Thyroid gland (tissue), 4 donors: ENCODE measurements at regions not wholly inside any gene's neighbourhood (a gene's known extent, or its start where the extent isn't known, plus 50 kb on each side); places are given as distances from the start of the nearest gene placed in this dataset.
"Not testable (repeated sequence)": the region's sequence is repeated elsewhere in the genome, so short reads cannot be mapped to it uniquely, and the experiment has no call there.

Experiments used
- DNase-seq, 2 donors: peaks; one replicate each; pipeline ENCODE4 v3.0.0-alpha.2; 2019
- H3K27ac ChIP-seq, 3 donors: fragments of 200-600 bp; sonication (generic); 1 replicate in 2 of 3; 2 replicates in 1 of 3; pipeline ENCODE4 v1.5.1; 2016 to 2019; ENCODE audit warnings: mild to moderate bottlenecking in 1 of 3, moderate library complexity in 1 of 3
- H3K27me3 ChIP-seq: fragments of 200-600 bp; sonication (generic); one replicate; pipeline ENCODE4 v1.5.1; 2019
- H3K36me3 ChIP-seq, 2 donors: fragments of 200-600 bp; sonication (generic); one replicate each; pipeline ENCODE4 v1.5.1; 2016 to 2019
- H3K4me1 ChIP-seq, 2 donors: fragments of 200-600 bp; sonication (generic); one replicate each; pipeline ENCODE4 v1.5.1; 2017 to 2019
- H3K4me3 ChIP-seq, 3 donors: fragments of 200-600 bp; sonication (generic); replicated peaks in 1 of 3; 1 replicate in 2 of 3; 2 replicates in 1 of 3; pipeline ENCODE4 v1.5.1; 2016; ENCODE audit warnings: mild to moderate bottlenecking in 1 of 3
- H3K9me3 ChIP-seq: fragments of 200-600 bp; sonication (generic); one replicate; pipeline ENCODE4 v1.5.1; 2017
- CTCF ChIP-seq, 6 experiments: fragments of 200-600 bp in 3 of 6; fragments of 450-650 bp in 3 of 6; sonication (generic) in 3 of 6; IDR thresholded peaks; one replicate each; pipeline ENCODE4 v1.5.1; 2016 to 2019; ENCODE audit warnings: antibody characterized with exemption in 6 of 6, mild to moderate bottlenecking in 2 of 6, inconsistent platforms in 1 of 6, moderate library complexity in 1 of 6
- POLR2A ChIP-seq, 2 donors: fragments of 450-650 bp; IDR thresholded peaks; one replicate each; pipeline ENCODE4 v1.6.1; 2017; ENCODE audit warnings: antibody characterized with exemption in 2 of 2, mild to moderate bottlenecking in 2 of 2, moderate library complexity in 1 of 2
- WGBS, 2 donors: methylation state at CpG; one replicate each; pipeline ENCODE4 v1.1.5; 2017; 5-methylcytosine and 5-hydroxymethylcytosine counted together
- intact Hi-C: fragments of 100-400 bp; cut with DNase I; formaldehyde crosslinking; loops from one replicate; pipeline ENCODE4 v1.15.1; 2023

- Histone ChIP-seq H3K4me1 (no peaks in the 10 kb centered on the region), H3K4me3 (no peak overlapping the region), H3K27me3 (no peaks in the 10 kb centered on the region), H3K36me3 (no peaks in the 10 kb centered on the region), H3K27ac (no peak overlapping the region), H3K9me3 (no peaks in the 10 kb centered on the region)
- 75 to 81% methylated on average over 3 of the region's 3 CpGs for WGBS, 2 donors
- intact Hi-C loops, result no loop called here
- DNase-seq, result no peak
- TF ChIP-seq CTCF (IDR thresholded peaks at IDR 0.05) (no peak), POLR2A (IDR thresholded peaks at IDR 0.05) (no peak)
Observed at GRCh38 chr4:67394879-67395278, 150.4 kb downstream of the CENPC start.

DNA sequence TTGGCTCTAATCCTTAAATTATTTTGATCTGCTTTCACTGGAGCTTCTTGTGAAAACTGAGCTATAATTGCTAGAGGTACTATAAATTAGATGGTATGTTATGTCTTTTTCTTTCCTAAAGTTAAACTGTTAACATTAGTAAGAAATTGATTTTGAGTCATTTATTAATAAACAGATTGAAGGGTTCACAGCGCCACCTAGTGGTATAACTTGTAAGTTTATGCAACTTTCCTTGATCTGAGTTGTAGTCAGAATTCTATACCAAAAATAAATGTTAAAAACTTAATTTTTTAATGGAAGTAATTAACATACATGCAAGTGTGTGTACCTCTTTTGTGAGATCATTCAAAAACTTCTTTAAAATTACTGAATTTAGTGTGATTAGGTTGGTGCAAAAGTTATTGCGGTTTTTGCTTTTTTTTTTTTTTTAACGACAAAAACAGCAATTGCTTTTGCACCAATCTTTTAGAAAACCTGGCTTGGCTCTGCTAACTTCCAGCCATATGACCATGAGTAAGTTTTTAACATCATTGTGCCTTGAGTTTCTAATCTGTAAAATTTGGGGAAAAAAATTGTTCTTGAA lies 151.5 kb downstream of the CENPC start:
- Histone ChIP-seq H3K9me3 (no peaks in the 10 kb centered on the region), H3K36me3 (no peaks in the 10 kb centered on the region), H3K27ac (no peak overlapping the region), H3K4me1 (no peaks in the 10 kb centered on the region), H3K4me3 (no peak overlapping the region), H3K27me3 (no peaks in the 10 kb centered on the region)
- 57 to 58% methylated on average over 3 of the region's 3 CpGs for WGBS, 2 donors
- TF ChIP-seq POLR2A (IDR thresholded peaks at IDR 0.05), result no peak
- TF ChIP-seq CTCF (IDR thresholded peaks at IDR 0.05), result peak in 5 of 6 experiments; percentile 30 to 95 (median 43)
- no peak for DNase-seq
- intact Hi-C loops, result no loop called here

DNA sequence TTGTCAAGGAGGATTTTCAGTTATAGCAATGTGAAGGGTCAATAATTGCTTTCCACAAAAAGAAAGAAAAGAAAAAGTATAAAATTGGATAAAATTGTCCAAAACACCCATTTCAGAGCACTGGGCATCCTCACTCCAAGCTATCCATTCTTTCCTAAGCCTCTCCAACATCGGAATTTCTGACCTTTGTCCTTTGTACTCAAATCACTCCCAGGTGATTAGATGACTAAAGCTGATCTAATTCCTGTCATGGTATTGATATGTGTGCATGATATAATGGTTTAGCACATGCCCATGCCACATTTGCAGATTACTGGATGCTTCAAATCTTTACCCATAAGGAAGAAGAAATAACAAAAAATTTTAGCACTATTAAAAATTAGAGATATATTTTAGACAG lies 152.3 kb downstream of the CENPC start:
- no peak overlapping the region for H3K4me3 ChIP-seq
- WGBS, 2 donors, result 62 to 67% methylated on average over 1 of the region's 1 CpG
- H3K36me3 ChIP-seq, result no peaks in the 10 kb centered on the region
- intact Hi-C loops, result no loop called here
- no peak for TF ChIP-seq CTCF (IDR thresholded peaks at IDR 0.05)
- TF ChIP-seq POLR2A (IDR thresholded peaks at IDR 0.05), result no peak
- DNase-seq, result no peak
- no peaks in the 10 kb centered on the region for H3K4me1 ChIP-seq
- H3K27me3 ChIP-seq, result no peaks in the 10 kb centered on the region
- H3K27ac ChIP-seq, result no peak overlapping the region
- H3K9me3 ChIP-seq, result no peaks in the 10 kb centered on the region

DNA sequence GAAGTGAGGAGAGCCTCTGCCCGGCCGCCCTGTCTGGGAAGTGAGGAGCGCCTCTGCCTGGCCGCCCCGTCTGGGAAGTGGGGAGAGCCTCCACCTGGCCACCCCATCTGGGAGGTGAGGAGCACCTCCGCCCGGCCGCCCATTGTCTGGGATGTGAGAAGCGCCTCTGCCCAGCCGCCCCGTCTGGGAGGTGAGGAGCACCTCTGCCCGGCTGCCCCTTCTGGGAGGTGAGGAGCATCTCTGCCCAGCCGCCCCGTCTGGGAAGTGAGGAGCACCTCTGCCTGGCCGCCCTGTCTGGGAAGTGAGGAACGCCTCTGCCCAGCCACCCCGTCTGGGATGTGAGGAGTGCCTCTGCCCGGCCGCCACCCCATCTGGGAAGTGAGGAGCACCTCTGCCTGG lies 163.9 kb downstream of the CENPC start:
- H3K36me3 ChIP-seq, H3K4me3 ChIP-seq, H3K27ac ChIP-seq, H3K4me1 ChIP-seq, H3K27me3 ChIP-seq, H3K9me3 ChIP-seq, intact Hi-C loops, DNase-seq: not testable (repeated sequence)
- 88 to 94% methylated on average over 2 to 6 of the region's 19 CpGs for WGBS, 2 donors

GRCh38 chr4:67380702-67381405 lies 164.4 kb downstream of the CENPC start:
- intact Hi-C loops, H3K9me3 ChIP-seq, H3K4me1 ChIP-seq, H3K27me3 ChIP-seq, DNase-seq, H3K27ac ChIP-seq, H3K36me3 ChIP-seq, H3K4me3 ChIP-seq: not testable (repeated sequence)
- WGBS, 2 donors, result 92% methylated on average over 15 to 19 of the region's 34 CpGs

DNA sequence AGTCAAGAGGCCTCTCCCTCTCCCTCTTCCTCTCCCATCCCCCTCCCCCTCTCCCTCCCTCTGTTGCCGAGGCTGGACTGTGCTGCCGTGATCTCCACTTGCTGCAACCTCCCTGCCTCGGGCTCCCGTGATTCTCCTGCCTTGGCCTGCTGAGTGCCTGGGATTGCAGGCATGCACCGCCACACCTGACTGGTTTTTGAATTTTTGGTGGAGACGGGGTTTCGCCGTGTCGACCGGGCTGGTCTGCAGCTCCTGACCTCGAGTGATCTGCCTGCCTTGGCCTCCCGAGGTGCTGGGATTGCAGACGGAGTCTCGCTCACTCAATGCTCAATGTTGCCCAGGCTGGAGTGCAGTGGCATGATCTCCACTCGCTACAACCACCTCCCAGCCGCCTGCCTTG lies 165.1 kb downstream of the CENPC start:
- H3K36me3 ChIP-seq, result no peaks in the 10 kb centered on the region
- intact Hi-C loops, result no loop called here
- H3K4me3 ChIP-seq, result no peak overlapping the region
- WGBS, 2 donors, result 92 to 93% methylated on average over 13 to 16 of the region's 16 CpGs
- H3K27me3 ChIP-seq, result no peaks in the 10 kb centered on the region
- H3K4me1 ChIP-seq, result no peaks in the 10 kb centered on the region
- TF ChIP-seq POLR2A (IDR thresholded peaks at IDR 0.05) (no peak), CTCF (IDR thresholded peaks at IDR 0.05) (no peak)
- H3K27ac ChIP-seq, result no peak overlapping the region
- H3K9me3 ChIP-seq, result no peaks in the 10 kb centered on the region
- DNase-seq, result no peak
